ENCODE measurements at regions not wholly inside any gene's neighbourhood (a gene's known extent, or its start where the extent isn't known, plus 50 kb on each side); places are given as distances from the start of the nearest gene placed in this dataset.

GRCh38 chr20:48146877-48147276 is 361.6 kb upstream of the SULF2 start:
- H3K79me2 ChIP-seq (ENCODE audit: low read depth) = no peaks in the 10 kb centered on the region
- DNase-seq (ENCODE audit: low spot score) = no peak
- H3K4me2 ChIP-seq = no peak overlapping the region
- H3K9ac ChIP-seq = no peak overlapping the region
- no peaks in the 10 kb centered on the region for H3K9me3 Mint-ChIP-seq
- H2AFZ ChIP-seq (replicated peaks) = no peak overlapping the region
- H3F3A ChIP-seq (ENCODE audit: low read depth) = peaks cover 24% of the 10 kb centered on the region
- H3K27ac Mint-ChIP-seq = no peak overlapping the region
- H3K4me3 ChIP-seq = no peak overlapping the region
- no peak overlapping the region for H3K27ac ChIP-seq
- peaks cover 13% of the 10 kb centered on the region for H3K27me3 Mint-ChIP-seq (ENCODE audit: insufficient read depth, low read depth)
- H3K4me1 ChIP-seq = peaks cover 48% of the 10 kb centered on the region
- peaks cover 34% of the 10 kb centered on the region for H3K4me1 Mint-ChIP-seq
- H3K4me3 Mint-ChIP-seq = no peak overlapping the region
- no peaks in the 10 kb centered on the region for H3K27me3 ChIP-seq
- H3K36me3 ChIP-seq = no peaks in the 10 kb centered on the region
- H3K36me3 Mint-ChIP-seq = no peaks in the 10 kb centered on the region
- H3K9me3 ChIP-seq (ENCODE audit: low read depth) = no peaks in the 10 kb centered on the region
- TF ChIP-seq CTCF (IDR thresholded peaks at IDR 0.05) (no peak), EZH2 (IDR thresholded peaks at IDR 0.05) (no peak), EZH2phosphoT487 (IDR thresholded peaks at IDR 0.05) (no peak)
- H4K20me1 ChIP-seq (ENCODE audit: low read depth) = no peaks in the 10 kb centered on the region

- Histone ChIP-seq H3F3A (ENCODE audit: low read depth) (peaks cover 30% of the 10 kb centered on the region), H2AFZ (replicated peaks) (no peak overlapping the region), H4K20me1 (ENCODE audit: low read depth) (no peaks in the 10 kb centered on the region), H3K4me3 (no peak overlapping the region), H3K79me2 (ENCODE audit: low read depth) (no peaks in the 10 kb centered on the region), H3K9ac (no peak overlapping the region), H3K9me3 (ENCODE audit: low read depth) (peaks cover 3% of the 10 kb centered on the region), H3K27me3 (no peaks in the 10 kb centered on the region), H3K27ac (no peak overlapping the region), H3K4me1 (peaks cover 51% of the 10 kb centered on the region), H3K4me2 (no peak overlapping the region), H3K36me3 (no peaks in the 10 kb centered on the region)
- peaks cover 5% of the 10 kb centered on the region for H3K9me3 Mint-ChIP-seq
- TF ChIP-seq EZH2 (IDR thresholded peaks at IDR 0.05) (no peak), CTCF (IDR thresholded peaks at IDR 0.05) (no peak), EZH2phosphoT487 (IDR thresholded peaks at IDR 0.05) (no peak)
- peaks cover 13% of the 10 kb centered on the region for H3K27me3 Mint-ChIP-seq (ENCODE audit: insufficient read depth, low read depth)
- no peak overlapping the region for H3K4me3 Mint-ChIP-seq
- H3K4me1 Mint-ChIP-seq = peaks cover 35% of the 10 kb centered on the region
- peaks cover 4% of the 10 kb centered on the region for H3K36me3 Mint-ChIP-seq
- DNase-seq (ENCODE audit: low spot score) = no peak
- no peak overlapping the region for H3K27ac Mint-ChIP-seq
Measured at GRCh38 chr20:48146308-48146707, 361.0 kb upstream of the SULF2 start.

- H3K36me3 Mint-ChIP-seq = peaks cover 4% of the 10 kb centered on the region
- H3K27me3 Mint-ChIP-seq (ENCODE audit: insufficient read depth, low read depth) = peaks cover 28% of the 10 kb centered on the region
- no peak overlapping the region for H3K27ac ChIP-seq
- H3K4me2 ChIP-seq = peak overlapping the region; percentile 17
- peaks cover 33% of the 10 kb centered on the region for H3F3A ChIP-seq (ENCODE audit: low read depth)
- no peak overlapping the region for H3K4me3 ChIP-seq
- no peak overlapping the region for H3K9ac ChIP-seq
- no peak for DNase-seq (ENCODE audit: low spot score)
- H2AFZ ChIP-seq (replicated peaks) = no peak overlapping the region
- H3K4me1 Mint-ChIP-seq = peaks cover 25% of the 10 kb centered on the region
- peaks cover 9% of the 10 kb centered on the region for H3K9me3 Mint-ChIP-seq
- H3K9me3 ChIP-seq (ENCODE audit: low read depth) = peaks cover 9% of the 10 kb centered on the region
- no peaks in the 10 kb centered on the region for H3K79me2 ChIP-seq (ENCODE audit: low read depth)
- peaks cover 37% of the 10 kb centered on the region for H3K4me1 ChIP-seq
- no peak for TF ChIP-seq EZH2 (IDR thresholded peaks at IDR 0.05)
- TF ChIP-seq EZH2phosphoT487 (IDR thresholded peaks at IDR 0.05) = no peak
- TF ChIP-seq CTCF (IDR thresholded peaks at IDR 0.05) = no peak
- H3K27me3 ChIP-seq = no peaks in the 10 kb centered on the region
- H3K4me3 Mint-ChIP-seq = no peak overlapping the region
- no peak overlapping the region for H3K27ac Mint-ChIP-seq
- no peaks in the 10 kb centered on the region for H3K36me3 ChIP-seq
- H4K20me1 ChIP-seq (ENCODE audit: low read depth) = no peaks in the 10 kb centered on the region
Measured at GRCh38 chr20:48143435-48144081, 358.3 kb upstream of the SULF2 start.
